ENCODE measurements at regions not wholly inside any gene's neighbourhood (a gene's known extent, or its start where the extent isn't known, plus 50 kb on each side); places are given as distances from the start of the nearest gene placed in this dataset.
"Not testable (repeated sequence)": the region's sequence is repeated elsewhere in the genome, so short reads cannot be mapped to it uniquely, and the experiment has no call there.

- TF ChIP-seq CTCF (conservative IDR thresholded peaks at IDR 0.05; ENCODE audit: low read depth, low read length), result no peak
- DNase-seq (ENCODE audit: low read depth), result no peak
- H3K4me3 ChIP-seq (ENCODE audit: low read length), result no peak overlapping the region
These were observed 188.4 kb downstream of the POLR1F start for GRCh38 chr7:19520392-19520791.

GRCh38 chr7:19519443-19520021, 189.3 kb downstream of the POLR1F start:
- no peak overlapping the region for H3K4me3 ChIP-seq (ENCODE audit: low read length)
- DNase-seq (ENCODE audit: low read depth), result peak; percentile 67
- no peak for TF ChIP-seq CTCF (conservative IDR thresholded peaks at IDR 0.05; ENCODE audit: low read depth, low read length)

- not testable (repeated sequence) for H3K4me3 ChIP-seq (ENCODE audit: low read length); DNase-seq (ENCODE audit: low read depth)
These were observed 191.3 kb downstream of the POLR1F start for GRCh38 chr7:19517546-19517945.

- no peak overlapping the region for H3K4me3 ChIP-seq (ENCODE audit: low read length)
- TF ChIP-seq CTCF (conservative IDR thresholded peaks at IDR 0.05; ENCODE audit: low read depth, low read length), result no peak
- no peak for DNase-seq (ENCODE audit: low read depth)
These were observed 200.0 kb downstream of the POLR1F start for GRCh38 chr7:19508821-19509220.

- no peak for DNase-seq (ENCODE audit: low read depth)
- TF ChIP-seq CTCF (conservative IDR thresholded peaks at IDR 0.05; ENCODE audit: low read depth, low read length), result no peak
- no peak overlapping the region for H3K4me3 ChIP-seq (ENCODE audit: low read length)
These were observed 200.7 kb downstream of the POLR1F start for GRCh38 chr7:19508124-19508523.

- peak; percentile 16 for DNase-seq (ENCODE audit: low read depth)
- no peak overlapping the region for H3K4me3 ChIP-seq (ENCODE audit: low read length)
- peak; percentile 68 for TF ChIP-seq CTCF (conservative IDR thresholded peaks at IDR 0.05; ENCODE audit: low read depth, low read length)
These were observed 216.9 kb downstream of the POLR1F start for GRCh38 chr7:19491821-19492452.

GRCh38 chr7:19491371-19491770, 217.5 kb downstream of the POLR1F start:
- no peak for DNase-seq (ENCODE audit: low read depth)

More at GRCh38 chr7:19491371-19491770, 217.5 kb downstream of the POLR1F start:
- TF ChIP-seq CTCF (conservative IDR thresholded peaks at IDR 0.05; ENCODE audit: low read depth, low read length), result no peak
- H3K4me3 ChIP-seq (ENCODE audit: low read length), result no peak overlapping the region

Data from retinal pigment epithelial cell (primary cell).